ENCODE measurements at regions not wholly inside any gene's neighbourhood (a gene's known extent, or its start where the extent isn't known, plus 50 kb on each side); places are given as distances from the start of the nearest gene placed in this dataset.

GRCh38 chr12:17304503-17305347 is 698.8 kb upstream of the LMO3 start:
- Histone ChIP-seq H3K4me1 (ENCODE audit: control insufficient read depth in 2 of 3, insufficient read depth in 2 of 3, low read depth in 1 of 3, low read length in 3 of 3) (no peaks in the 10 kb centered on the region), H3K27me3 (ENCODE audit: control insufficient read depth, insufficient read depth, low read length) (no peaks in the 10 kb centered on the region), H3K4me3 (ENCODE audit: low read length in 3 of 3) (no peak overlapping the region), H3K36me3 (ENCODE audit: control insufficient read depth in 2 of 3, insufficient read depth in 3 of 3, low read length in 3 of 3) (no peaks in the 10 kb centered on the region), H3K27ac (ENCODE audit: low read depth in 2 of 2, low read length in 2 of 2) (no peak overlapping the region), H3K9ac (ENCODE audit: low read length in 3 of 3) (no peak overlapping the region), H3K9me3 (ENCODE audit: control insufficient read depth in 2 of 3, insufficient read depth in 1 of 3, low read length in 3 of 3) (peaks cover 0 to 7% (median 0%) of the 10 kb centered on the region in 3 donors)
- DNase-seq (no peak), FAIRE-seq (no peak)
- intact Hi-C loops (cut with DNase I), result no loop called here
- TF ChIP-seq CTCF (IDR thresholded peaks at IDR 0.05; ENCODE audit: borderline replicate concordance, extremely low read depth, insufficient read depth), result no peak

GRCh38 chr12:17302001-17302400 is 696.0 kb upstream of the LMO3 start:
- Histone ChIP-seq H3K4me3 (ENCODE audit: low read length in 3 of 3) (no peak overlapping the region), H3K36me3 (ENCODE audit: control insufficient read depth in 2 of 3, insufficient read depth in 3 of 3, low read length in 3 of 3) (no peaks in the 10 kb centered on the region), H3K27ac (ENCODE audit: low read depth in 2 of 2, low read length in 2 of 2) (no peak overlapping the region), H3K27me3 (ENCODE audit: control insufficient read depth, insufficient read depth, low read length) (no peaks in the 10 kb centered on the region), H3K9ac (ENCODE audit: low read length in 3 of 3) (no peak overlapping the region), H3K9me3 (ENCODE audit: control insufficient read depth in 2 of 3, insufficient read depth in 1 of 3, low read length in 3 of 3) (peaks cover 0 to 12% (median 0%) of the 10 kb centered on the region in 3 donors), H3K4me1 (ENCODE audit: control insufficient read depth in 2 of 3, insufficient read depth in 2 of 3, low read depth in 1 of 3, low read length in 3 of 3) (no peaks in the 10 kb centered on the region)
- DNase-seq, result no peak
- no peak for TF ChIP-seq CTCF (IDR thresholded peaks at IDR 0.05; ENCODE audit: borderline replicate concordance, extremely low read depth, insufficient read depth)
- intact Hi-C loops (cut with DNase I), result no loop called here
- FAIRE-seq, result no peak

GRCh38 chr12:17301544-17301943 is 695.6 kb upstream of the LMO3 start:
- Histone ChIP-seq H3K9me3 (ENCODE audit: control insufficient read depth in 2 of 3, insufficient read depth in 1 of 3, low read length in 3 of 3) (peaks cover 0 to 12% (median 0%) of the 10 kb centered on the region in 3 donors), H3K4me3 (ENCODE audit: low read length in 3 of 3) (no peak overlapping the region)
- no peak for FAIRE-seq

More at GRCh38 chr12:17301544-17301943, 695.6 kb upstream of the LMO3 start:
- Histone ChIP-seq H3K27me3 (ENCODE audit: control insufficient read depth, insufficient read depth, low read length) (no peaks in the 10 kb centered on the region), H3K4me1 (ENCODE audit: control insufficient read depth in 2 of 3, insufficient read depth in 2 of 3, low read depth in 1 of 3, low read length in 3 of 3) (no peaks in the 10 kb centered on the region), H3K27ac (ENCODE audit: low read depth in 2 of 2, low read length in 2 of 2) (no peak overlapping the region), H3K36me3 (ENCODE audit: control insufficient read depth in 2 of 3, insufficient read depth in 3 of 3, low read length in 3 of 3) (no peaks in the 10 kb centered on the region), H3K9ac (ENCODE audit: low read length in 3 of 3) (no peak overlapping the region)
- intact Hi-C loops (cut with DNase I), result no loop called here
- DNase-seq, result no peak
- TF ChIP-seq CTCF (IDR thresholded peaks at IDR 0.05; ENCODE audit: borderline replicate concordance, extremely low read depth, insufficient read depth), result no peak

Data from kidney (tissue), 13 donors.